AG08396 (cell line): ENCODE measurements at regions not wholly inside any gene's neighbourhood (a gene's known extent, or its start where the extent isn't known, plus 50 kb on each side); places are given as distances from the start of the nearest gene placed in this dataset.

ENCODE experiments used
- DNase-seq: peaks from one replicate; pipeline ENCODE4 v3.0.0; 2012; ENCODE audit warnings: low spot score, mixed read lengths

DNA sequence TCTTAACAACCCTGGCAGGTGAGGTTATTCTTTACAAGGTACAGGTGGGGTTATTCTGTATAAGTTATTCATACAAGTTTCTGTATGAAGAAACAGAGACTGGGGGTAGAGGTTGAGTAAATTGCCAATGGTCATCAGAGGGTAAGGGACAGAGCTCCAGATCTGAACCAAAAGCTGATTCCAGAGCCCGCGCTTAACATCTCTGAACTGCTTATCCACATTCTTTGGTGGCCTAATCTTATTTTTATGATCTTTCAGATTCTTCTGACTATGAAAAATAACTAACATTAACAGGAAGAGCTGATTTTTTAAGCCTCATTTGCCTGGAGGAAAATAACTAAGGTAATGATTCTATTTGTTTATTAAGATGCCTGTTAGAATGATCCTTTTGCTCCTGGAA lies 63.9 kb upstream of the BARHL2 start:
- no peak for DNase-seq

DNA sequence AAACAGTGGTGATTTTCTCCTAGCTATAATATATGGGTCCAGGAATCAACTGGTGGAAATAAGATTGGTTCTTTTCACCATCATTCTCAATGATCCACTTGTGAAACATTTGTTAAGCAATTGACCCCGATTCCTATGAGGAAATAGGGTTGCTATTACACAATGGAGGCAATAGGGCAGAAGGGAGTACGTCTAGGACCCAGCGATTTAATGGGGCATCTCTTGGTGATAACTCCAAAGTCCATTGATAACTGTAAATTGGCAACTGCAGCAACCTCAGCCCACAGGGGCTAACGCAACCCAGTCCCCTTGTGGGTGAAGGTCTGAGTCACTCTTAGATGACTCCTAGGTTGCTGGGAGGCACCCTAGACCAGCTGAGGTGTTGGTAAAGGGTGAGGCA lies 62.5 kb upstream of the BARHL2 start:
- no peak for DNase-seq

DNA sequence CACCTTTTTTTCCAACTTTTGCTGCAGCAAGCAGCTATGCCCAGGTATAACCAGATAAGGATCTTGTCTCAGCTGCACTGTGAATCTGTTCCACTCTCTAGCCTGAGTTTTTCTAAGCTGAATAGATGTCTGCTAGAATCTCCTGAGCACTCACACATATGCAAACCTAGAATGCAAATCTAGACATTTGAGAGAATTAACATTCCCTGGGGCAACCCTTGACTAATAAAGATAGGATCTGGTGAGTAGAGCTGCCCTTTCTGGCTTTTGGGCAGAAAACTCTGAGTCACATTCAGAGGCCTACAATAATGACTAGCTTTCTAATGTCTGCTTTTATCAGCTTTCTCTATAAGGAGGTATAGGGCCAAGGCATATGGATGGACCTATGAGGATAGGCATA lies 61.4 kb upstream of the BARHL2 start:
- no peak for DNase-seq

DNA sequence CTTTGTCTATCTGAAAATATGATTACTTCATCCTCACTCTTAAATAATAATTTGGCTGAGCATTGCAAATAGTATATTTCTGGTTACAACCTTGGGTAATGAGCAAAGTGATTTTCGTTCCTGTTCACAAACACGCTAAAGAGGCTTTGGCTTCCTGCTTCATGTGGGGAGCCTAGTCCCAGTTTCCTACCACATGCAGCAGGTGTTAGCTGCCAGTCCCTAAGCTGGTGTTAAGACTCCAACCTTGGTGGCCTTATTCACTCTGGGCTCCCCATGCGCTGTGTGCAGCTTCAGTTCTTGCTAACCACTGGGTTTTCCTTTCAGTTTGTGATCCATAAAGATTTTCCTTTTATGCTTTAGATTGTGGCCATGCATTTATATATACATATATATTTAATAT lies 56.7 kb upstream of the BARHL2 start:
- DNase-seq, result no peak

DNA sequence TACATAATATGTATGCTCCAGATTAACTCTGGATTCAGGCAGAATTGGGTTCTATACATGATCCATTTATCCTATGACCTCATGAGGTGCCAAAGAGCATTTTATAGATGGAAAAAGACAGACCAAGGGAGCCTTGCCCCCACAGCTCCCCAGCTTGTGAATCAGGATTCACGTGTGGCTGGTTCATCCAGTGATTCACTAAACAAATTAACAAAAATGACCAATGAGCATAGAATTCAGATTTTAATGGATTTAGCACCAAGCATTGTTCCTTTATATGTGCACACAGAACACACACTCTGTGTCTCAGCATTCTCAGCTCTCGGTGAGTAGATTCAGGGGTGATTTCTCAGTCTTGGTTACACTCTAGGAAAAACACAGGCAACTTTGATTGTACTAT lies 51.7 kb upstream of the BARHL2 start:
- DNase-seq, result no peak

DNA sequence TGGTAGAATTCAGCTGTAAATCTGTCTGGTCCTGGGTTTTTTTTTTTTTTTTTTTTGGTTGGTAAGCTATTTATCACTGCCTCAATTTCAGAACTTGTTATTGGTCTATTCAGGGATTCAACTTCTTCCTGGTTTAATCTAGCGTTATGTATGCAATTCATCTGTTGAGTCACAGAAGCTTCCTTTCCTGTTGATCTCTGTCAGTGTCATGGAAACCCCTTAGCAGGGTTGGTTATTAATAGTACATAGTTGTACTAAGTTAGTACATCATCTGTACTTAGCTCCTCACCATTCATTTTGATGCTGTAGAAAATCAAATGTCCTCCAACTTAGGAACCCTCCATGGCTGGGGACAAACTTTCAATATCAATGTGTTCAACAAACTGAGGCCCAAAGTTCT lies 51.0 kb upstream of the BARHL2 start:
- no peak for DNase-seq
